Ovary (tissue), 3 donors: ENCODE measurements at regions not wholly inside any gene's neighbourhood (a gene's known extent, or its start where the extent isn't known, plus 50 kb on each side); places are given as distances from the start of the nearest gene placed in this dataset.

Source experiments
- EP300 ChIP-seq: sonication (generic); formaldehyde crosslinking; IDR thresholded peaks from one replicate; pipeline ENCODE4 v1.6.1; 2017; ENCODE audit warnings: antibody characterized with exemption
- POLR2A ChIP-seq: fragments of 450-650 bp; IDR thresholded peaks from one replicate; pipeline ENCODE4 v1.6.1; 2017; ENCODE audit warnings: antibody characterized with exemption, mild to moderate bottlenecking, moderate library complexity
- TF ChIP-seq, protein P1 (sequence below), 3 donors: fragments of 450-650 bp in 2 of 3; fragments of 200-600 bp in 1 of 3; IDR thresholded peaks; one replicate each; pipeline versions ENCODE4 v1.5.1 to v1.8.0; 2016 to 2022; ENCODE audit warnings: antibody characterized with exemption in 3 of 3, mild to moderate bottlenecking in 1 of 3
- donor health status: DM: no; HTN: no; CAD: no.

- TF ChIP-seq, protein P1, sequence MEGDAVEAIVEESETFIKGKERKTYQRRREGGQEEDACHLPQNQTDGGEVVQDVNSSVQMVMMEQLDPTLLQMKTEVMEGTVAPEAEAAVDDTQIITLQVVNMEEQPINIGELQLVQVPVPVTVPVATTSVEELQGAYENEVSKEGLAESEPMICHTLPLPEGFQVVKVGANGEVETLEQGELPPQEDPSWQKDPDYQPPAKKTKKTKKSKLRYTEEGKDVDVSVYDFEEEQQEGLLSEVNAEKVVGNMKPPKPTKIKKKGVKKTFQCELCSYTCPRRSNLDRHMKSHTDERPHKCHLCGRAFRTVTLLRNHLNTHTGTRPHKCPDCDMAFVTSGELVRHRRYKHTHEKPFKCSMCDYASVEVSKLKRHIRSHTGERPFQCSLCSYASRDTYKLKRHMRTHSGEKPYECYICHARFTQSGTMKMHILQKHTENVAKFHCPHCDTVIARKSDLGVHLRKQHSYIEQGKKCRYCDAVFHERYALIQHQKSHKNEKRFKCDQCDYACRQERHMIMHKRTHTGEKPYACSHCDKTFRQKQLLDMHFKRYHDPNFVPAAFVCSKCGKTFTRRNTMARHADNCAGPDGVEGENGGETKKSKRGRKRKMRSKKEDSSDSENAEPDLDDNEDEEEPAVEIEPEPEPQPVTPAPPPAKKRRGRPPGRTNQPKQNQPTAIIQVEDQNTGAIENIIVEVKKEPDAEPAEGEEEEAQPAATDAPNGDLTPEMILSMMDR (IDR thresholded peaks at IDR 0.05), result no peak
- TF ChIP-seq EP300 (no peak), POLR2A (no peak)
Observed at GRCh38 chr1:79807816-79808215, 801.3 kb upstream of the ADGRL4 start.
